Brain microvascular endothelial cell (primary cell): ENCODE measurements at regions not wholly inside any gene's neighbourhood (a gene's known extent, or its start where the extent isn't known, plus 50 kb on each side); places are given as distances from the start of the nearest gene placed in this dataset.

ENCODE experiments used
- DNase-seq: peaks from one replicate; pipeline ENCODE4 v3.0.0-alpha.2; 2020
- H3K27ac ChIP-seq: fragments of 250-450 bp; sonication (Bioruptor Pico); 2 replicates; pipeline ENCODE4 v1.5.1; 2020; ENCODE audit warnings: mild to moderate bottlenecking, moderate library complexity
- H3K27me3 ChIP-seq: fragments of 250-450 bp; sonication (Bioruptor Pico); replicated peaks from 2 replicates; pipeline ENCODE4 v1.5.1; 2020; ENCODE audit warnings: mild to moderate bottlenecking
- H3K36me3 ChIP-seq: fragments of 250-450 bp; sonication (Bioruptor Pico); replicated peaks from 2 replicates; pipeline ENCODE4 v1.5.1; 2020; ENCODE audit warnings: mild to moderate bottlenecking
- H3K4me3 ChIP-seq: 2 replicates; pipeline ENCODE4 v1.5.1; 2011; ENCODE audit warnings: low read depth, mild to moderate bottlenecking, control low read depth, low read length, moderate library complexity
- CTCF ChIP-seq: IDR thresholded peaks from 2 replicates; pipeline ENCODE4 v1.5.1; 2011; ENCODE audit warnings: low read depth, mild to moderate bottlenecking, moderate library complexity, low read length, control low read depth, inconsistent platforms; ENCODE audit errors: missing control alignments
- in situ Hi-C: cut with HindIII; loops from 2 replicates; pipeline ENCODE4 v1.10.0; 2017; ENCODE audit warnings: low sequenced_read_pairs, low pct_ligation_motif_present

- in situ Hi-C loops: no loop called here
- no peak overlapping the region for H3K27ac ChIP-seq
- no peaks in the 10 kb centered on the region for H3K27me3 ChIP-seq
- no peak overlapping the region for H3K4me3 ChIP-seq
- no peak for DNase-seq
- TF ChIP-seq CTCF: no peak
- no peaks in the 10 kb centered on the region for H3K36me3 ChIP-seq
Measured at GRCh38 chr2:200147371-200147770, 159.1 kb upstream of the SPATS2L start.

- no peak for TF ChIP-seq CTCF
- DNase-seq: no peak
- no peak overlapping the region for H3K27ac ChIP-seq
- H3K27me3 ChIP-seq: no peaks in the 10 kb centered on the region
- H3K4me3 ChIP-seq: no peak overlapping the region
- in situ Hi-C loops: no loop called here
- no peaks in the 10 kb centered on the region for H3K36me3 ChIP-seq
Measured at GRCh38 chr2:200148366-200148765, 158.1 kb upstream of the SPATS2L start.

- no peaks in the 10 kb centered on the region for H3K27me3 ChIP-seq
- H3K36me3 ChIP-seq: no peaks in the 10 kb centered on the region
- DNase-seq: no peak
- TF ChIP-seq CTCF: no peak
- in situ Hi-C loops: no loop called here
- no peak overlapping the region for H3K4me3 ChIP-seq
- no peak overlapping the region for H3K27ac ChIP-seq
Measured at GRCh38 chr2:200150411-200151086, 155.9 kb upstream of the SPATS2L start.

- Histone ChIP-seq H3K27ac (no peak overlapping the region), H3K4me3 (no peak overlapping the region), H3K36me3 (no peaks in the 10 kb centered on the region), H3K27me3 (no peaks in the 10 kb centered on the region)
- DNase-seq: no peak
- in situ Hi-C loops: no loop called here
- TF ChIP-seq CTCF: no peak
Measured at GRCh38 chr2:200155652-200156051, 150.8 kb upstream of the SPATS2L start.

- DNase-seq: peak; percentile 90
- peak overlapping the region; percentile 25 for H3K27ac ChIP-seq
- peak overlapping the region; percentile 41 for H3K4me3 ChIP-seq
- no peaks in the 10 kb centered on the region for H3K36me3 ChIP-seq
- TF ChIP-seq CTCF: no peak
- in situ Hi-C loops: no loop called here
- H3K27me3 ChIP-seq: no peaks in the 10 kb centered on the region
Measured at GRCh38 chr2:200156166-200156835, 150.2 kb upstream of the SPATS2L start.
